ENCODE measurements at regions not wholly inside any gene's neighbourhood (a gene's known extent, or its start where the extent isn't known, plus 50 kb on each side); places are given as distances from the start of the nearest gene placed in this dataset.

DNA sequence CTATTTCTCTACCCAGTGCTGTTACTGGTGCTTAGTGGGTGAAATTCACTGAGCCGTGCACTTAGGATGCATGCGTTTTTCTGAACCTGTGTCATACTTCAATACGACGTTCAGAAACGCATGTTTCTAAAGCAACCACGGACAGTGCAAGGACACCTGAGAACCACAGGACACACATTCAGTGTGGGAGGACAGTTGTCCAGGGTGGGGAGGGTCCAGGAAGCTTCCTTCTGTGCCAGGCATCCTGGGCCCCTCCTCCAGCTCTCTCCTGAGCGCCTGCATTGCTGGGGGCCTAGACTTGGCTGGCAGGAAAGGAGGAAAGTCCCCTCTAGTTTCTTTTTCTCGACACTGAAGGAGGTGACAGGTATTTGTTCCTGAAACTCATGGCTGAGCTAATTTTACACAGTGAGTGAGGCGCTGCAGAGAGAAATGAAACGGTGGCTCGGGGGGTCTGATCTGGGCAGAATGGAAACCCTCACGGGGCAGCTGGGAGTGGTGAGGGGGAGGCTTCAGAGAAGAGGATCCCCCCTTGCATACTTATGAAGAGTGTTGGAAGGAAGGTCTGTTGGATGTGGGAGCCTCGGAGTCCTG is 89.9 kb downstream of the IRF8 start:
- Histone ChIP-seq H3K27ac (ENCODE audit: low read depth in 1 of 2, low read length in 2 of 2) (no peak overlapping the region), H3K9me3 (replicated peaks in 1 of 2; ENCODE audit: control insufficient read depth in 1 of 2, insufficient read depth in 1 of 2, low read length in 2 of 2) (no peaks in the 10 kb centered on the region), H3K4me1 (ENCODE audit: control insufficient read depth in 1 of 2, insufficient read depth in 2 of 2, low read length in 2 of 2) (peaks cover 41 to 47% of the 10 kb centered on the region in 2 donors), H3K4me3 (replicated peaks in 1 of 3; ENCODE audit: low read depth in 2 of 3, low read length in 3 of 3) (no peak overlapping the region), H4K20me1 (ENCODE audit: insufficient read depth, low read length) (no peaks in the 10 kb centered on the region), H3K9ac (ENCODE audit: insufficient read depth, low read length, poor library complexity, severe bottlenecking) (no peak overlapping the region), H3K79me2 (ENCODE audit: insufficient read depth, low read length) (peaks cover 6% of the 10 kb centered on the region), H3K4me2 (replicated peaks; ENCODE audit: extremely low read depth, low read length, poor library complexity, severe bottlenecking) (no peak overlapping the region), H3K27me3 (ENCODE audit: control insufficient read depth in 2 of 2, insufficient read depth in 2 of 2, low read length in 2 of 2) (no peaks in the 10 kb centered on the region), H2AFZ (ENCODE audit: insufficient read depth, low read depth, low read length, poor library complexity, severe bottlenecking) (no peak overlapping the region), H3K36me3 (replicated peaks in 1 of 2; ENCODE audit: control insufficient read depth in 1 of 2, insufficient read depth in 2 of 2, low read length in 2 of 2) (no peaks in the 10 kb centered on the region)
- TF ChIP-seq CTCF (IDR thresholded peaks at IDR 0.05): no peak
- no peak overlapping the region for H3K4me3 Mint-ChIP-seq
- WGBS (ENCODE audit: insufficient coverage): 41% methylated on average over 6 of the region's 13 CpGs
- peaks cover 49% of the 10 kb centered on the region for H3K4me1 Mint-ChIP-seq
- no peaks in the 10 kb centered on the region for H3K36me3 Mint-ChIP-seq
- no peak for DNase-seq
- peak overlapping the region in 1 of 7 donors; percentile 79 for H3K27ac Mint-ChIP-seq
- peaks cover 0 to 1% (median 0%) of the 10 kb centered on the region in 7 donors for H3K9me3 Mint-ChIP-seq
- peaks cover 0 to 8% (median 3%) of the 10 kb centered on the region in 3 donors for H3K27me3 Mint-ChIP-seq (ENCODE audit: low read depth in 3 of 3)
- intact Hi-C loops (cut with micrococcal nuclease): loop anchor here in 1 of 2 donors (10.0 kb wide), 1 partner anchor 84 kb away; no protein-coding TSS in a partner anchor

- H3K36me3 ChIP-seq (replicated peaks in 1 of 2; ENCODE audit: control insufficient read depth in 1 of 2, insufficient read depth in 2 of 2, low read length in 2 of 2): no peaks in the 10 kb centered on the region
- no peak overlapping the region for H3K4me3 ChIP-seq (replicated peaks in 1 of 3; ENCODE audit: low read depth in 2 of 3, low read length in 3 of 3)
- H3K27ac ChIP-seq (ENCODE audit: low read depth in 1 of 2, low read length in 2 of 2): no peak overlapping the region
- H2AFZ ChIP-seq (ENCODE audit: insufficient read depth, low read depth, low read length, poor library complexity, severe bottlenecking): no peak overlapping the region
- H3K79me2 ChIP-seq (ENCODE audit: insufficient read depth, low read length): peaks cover 6% of the 10 kb centered on the region
- TF ChIP-seq CTCF (IDR thresholded peaks at IDR 0.05): no peak
- peaks cover 43% of the 10 kb centered on the region for H3K4me1 Mint-ChIP-seq
- H3K9me3 Mint-ChIP-seq: peaks cover 0 to 1% (median 0%) of the 10 kb centered on the region in 7 donors
- H3K4me3 Mint-ChIP-seq: no peak overlapping the region
- peaks cover 2 to 8% (median 3%) of the 10 kb centered on the region in 3 donors for H3K27me3 Mint-ChIP-seq (ENCODE audit: low read depth in 3 of 3)
- no peaks in the 10 kb centered on the region for H4K20me1 ChIP-seq (ENCODE audit: insufficient read depth, low read length)
- no peaks in the 10 kb centered on the region for H3K36me3 Mint-ChIP-seq
- H3K9ac ChIP-seq (ENCODE audit: insufficient read depth, low read length, poor library complexity, severe bottlenecking): no peak overlapping the region
- 83% methylated on average over 2 of the region's 5 CpGs for WGBS (ENCODE audit: insufficient coverage)
- no peak overlapping the region for H3K27ac Mint-ChIP-seq
- no peak for DNase-seq
- intact Hi-C loops (cut with micrococcal nuclease): loop anchor here in 1 of 2 donors (10.0 kb wide), 1 partner anchor 85 kb away; no protein-coding TSS in a partner anchor
- no peak overlapping the region for H3K4me2 ChIP-seq (replicated peaks; ENCODE audit: extremely low read depth, low read length, poor library complexity, severe bottlenecking)
- H3K4me1 ChIP-seq (ENCODE audit: control insufficient read depth in 1 of 2, insufficient read depth in 2 of 2, low read length in 2 of 2): peaks cover 36 to 42% of the 10 kb centered on the region in 2 donors
- H3K9me3 ChIP-seq (replicated peaks in 1 of 2; ENCODE audit: control insufficient read depth in 1 of 2, insufficient read depth in 1 of 2, low read length in 2 of 2): no peaks in the 10 kb centered on the region
- no peaks in the 10 kb centered on the region for H3K27me3 ChIP-seq (ENCODE audit: control insufficient read depth in 2 of 2, insufficient read depth in 2 of 2, low read length in 2 of 2)
Observed at GRCh38 chr16:85989376-85989775, 90.4 kb downstream of the IRF8 start.
